H1 (cell line): ENCODE measurements at regions not wholly inside any gene's neighbourhood (a gene's known extent, or its start where the extent isn't known, plus 50 kb on each side); places are given as distances from the start of the nearest gene placed in this dataset.

Source experiments
- CEBPB ChIP-seq: IDR thresholded peaks from 2 replicates; pipeline ENCODE4 v1.6.1; 2012; ENCODE audit warnings: low read depth, low read length
- EGR1 ChIP-seq: IDR thresholded peaks from 2 replicates; pipeline ENCODE4 v1.6.1; 2011; ENCODE audit warnings: low read depth, low read length, borderline replicate concordance
- GABPA ChIP-seq: IDR thresholded peaks from 2 replicates; pipeline ENCODE4 v1.6.1; 2011; ENCODE audit warnings: mild to moderate bottlenecking, low read length, moderate library complexity, borderline replicate concordance; ENCODE audit not compliant: insufficient read depth
- MAFK ChIP-seq: IDR thresholded peaks from 2 replicates; pipeline ENCODE4 v1.6.1; 2012; ENCODE audit warnings: low read depth, mild to moderate bottlenecking, improper control_type of control experiment, low read length
- NANOG ChIP-seq: IDR thresholded peaks from 2 replicates; pipeline ENCODE4 v1.6.1; 2011; ENCODE audit warnings: low read length, low read depth, mild to moderate bottlenecking, inconsistent platforms; ENCODE audit not compliant: insufficient read depth, poor library complexity, severe bottlenecking
- POLR2AphosphoS5 ChIP-seq: IDR thresholded peaks from 2 replicates; pipeline ENCODE4 v1.6.1; 2011; ENCODE audit warnings: low read depth, low read length
- SP1 ChIP-seq: IDR thresholded peaks from 2 replicates; pipeline ENCODE4 v1.6.1; 2011; ENCODE audit warnings: low read depth, low read length
- SP4 ChIP-seq: IDR thresholded peaks from 2 replicates; pipeline ENCODE4 v1.6.1; 2012; ENCODE audit warnings: low read length, inconsistent platforms
- TAF1 ChIP-seq: IDR thresholded peaks from 2 replicates; pipeline ENCODE4 v1.6.1; 2011; ENCODE audit warnings: mild to moderate bottlenecking, low read depth, low read length
- TCF12 ChIP-seq: IDR thresholded peaks from 2 replicates; pipeline ENCODE4 v1.6.1; 2011; ENCODE audit warnings: low read depth, mild to moderate bottlenecking, low read length
- TF ChIP-seq, protein P1 (sequence below), 3 experiments: IDR thresholded peaks; 1 replicate in 2 of 3; 2 replicates in 1 of 3; pipeline versions ENCODE4 v1.5.1 to v1.6.1; 2011; ENCODE audit warnings: low read length in 3 of 3, mild to moderate bottlenecking in 3 of 3, inconsistent platforms in 2 of 3, low read depth in 1 of 3, moderate library complexity in 1 of 3; ENCODE audit not compliant: insufficient read depth in 1 of 3; ENCODE audit errors: control extremely low read depth in 1 of 3

DNA sequence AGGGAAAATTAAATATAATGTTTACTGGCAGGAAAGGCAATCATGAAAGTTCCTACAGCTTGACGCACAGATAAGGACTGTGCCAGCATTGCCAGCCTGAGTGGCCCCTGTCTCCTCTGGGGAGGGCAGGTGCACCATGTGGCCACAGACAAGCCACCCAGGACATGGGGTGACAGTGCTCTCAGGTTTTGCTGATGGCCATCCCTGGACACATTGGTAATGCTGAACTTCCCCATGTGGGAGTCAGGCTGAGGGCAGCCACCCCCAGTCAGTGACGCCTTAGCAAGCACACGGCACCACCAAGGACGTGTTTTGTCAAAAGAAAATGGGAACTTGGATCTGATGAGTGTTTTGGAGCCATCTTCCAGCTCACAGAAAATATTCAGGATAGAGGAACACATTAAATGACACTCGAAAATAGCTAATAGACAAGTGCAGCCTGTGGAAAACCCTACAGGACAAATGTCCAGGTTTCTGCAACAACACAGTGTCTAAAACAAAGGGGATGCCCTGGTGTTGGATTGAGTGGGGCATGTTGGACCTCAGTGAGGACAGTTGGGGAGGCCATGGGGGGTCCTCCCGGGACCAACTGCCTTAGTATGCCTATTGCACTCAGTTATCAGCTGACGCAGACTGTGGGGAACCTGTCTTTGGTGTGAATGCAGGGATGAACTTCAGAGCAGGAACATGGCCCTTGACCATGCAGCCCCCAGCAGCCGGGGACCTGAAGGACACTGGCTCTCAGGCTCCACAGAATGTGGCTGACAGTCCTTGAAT is 1450.5 kb downstream of the BRD1 start:
- TF ChIP-seq CEBPB (no peak), TCF12 (no peak), POLR2AphosphoS5 (no peak), SP1 (no peak), NANOG (no peak), GABPA (no peak), SP4 (no peak), EGR1 (no peak), TAF1 (no peak), MAFK (no peak)
- TF ChIP-seq, protein P1, sequence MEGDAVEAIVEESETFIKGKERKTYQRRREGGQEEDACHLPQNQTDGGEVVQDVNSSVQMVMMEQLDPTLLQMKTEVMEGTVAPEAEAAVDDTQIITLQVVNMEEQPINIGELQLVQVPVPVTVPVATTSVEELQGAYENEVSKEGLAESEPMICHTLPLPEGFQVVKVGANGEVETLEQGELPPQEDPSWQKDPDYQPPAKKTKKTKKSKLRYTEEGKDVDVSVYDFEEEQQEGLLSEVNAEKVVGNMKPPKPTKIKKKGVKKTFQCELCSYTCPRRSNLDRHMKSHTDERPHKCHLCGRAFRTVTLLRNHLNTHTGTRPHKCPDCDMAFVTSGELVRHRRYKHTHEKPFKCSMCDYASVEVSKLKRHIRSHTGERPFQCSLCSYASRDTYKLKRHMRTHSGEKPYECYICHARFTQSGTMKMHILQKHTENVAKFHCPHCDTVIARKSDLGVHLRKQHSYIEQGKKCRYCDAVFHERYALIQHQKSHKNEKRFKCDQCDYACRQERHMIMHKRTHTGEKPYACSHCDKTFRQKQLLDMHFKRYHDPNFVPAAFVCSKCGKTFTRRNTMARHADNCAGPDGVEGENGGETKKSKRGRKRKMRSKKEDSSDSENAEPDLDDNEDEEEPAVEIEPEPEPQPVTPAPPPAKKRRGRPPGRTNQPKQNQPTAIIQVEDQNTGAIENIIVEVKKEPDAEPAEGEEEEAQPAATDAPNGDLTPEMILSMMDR (IDR thresholded peaks at IDR 0.05; ENCODE audit: control extremely low read depth in 1 of 3, insufficient read depth in 1 of 3, low read depth in 1 of 3, low read length in 3 of 3): no peak
